Activated T-helper 1 cell treated with anti-CD3 and anti-CD28 coated beads, Interleukin-12 subunit alpha, Interleukin-12 subunit beta, Interleukin-2, Interleukin-4 antibody, amounts not matched to agents 30 ng/mL and 10 ng/mL and 1 ng/mL, durations not matched to agents 14 hours and 24 hours and 36 hours (primary cell): ENCODE measurements at regions not wholly inside any gene's neighbourhood (a gene's known extent, or its start where the extent isn't known, plus 50 kb on each side); places are given as distances from the start of the nearest gene placed in this dataset.
A peak's percentile ranks its signal among the peaks of the same experiment; 100 is the strongest.

ENCODE experiments used
- DNase-seq: peaks from one replicate; pipeline ENCODE4 v3.0.0; 2021; ENCODE audit warnings: low spot score
- H3K27ac Mint-ChIP-seq: one replicate; pipeline ENCODE4 v1.8.0; 2021; ENCODE audit warnings: mild to moderate bottlenecking, mixed read lengths
- H3K27me3 Mint-ChIP-seq: one replicate; pipeline ENCODE4 v1.8.0; 2022; ENCODE audit warnings: mild to moderate bottlenecking, moderate library complexity, mixed read lengths; ENCODE audit not compliant: insufficient read depth
- H3K36me3 Mint-ChIP-seq: one replicate; pipeline ENCODE4 v1.8.0; 2021; ENCODE audit warnings: low read depth, mixed read lengths
- H3K4me1 Mint-ChIP-seq: one replicate; pipeline ENCODE4 v1.8.0; 2021; ENCODE audit warnings: low read depth, mixed read lengths
- H3K4me3 Mint-ChIP-seq: one replicate; pipeline ENCODE4 v1.8.0; 2021; ENCODE audit warnings: mild to moderate bottlenecking, moderate library complexity, mixed read lengths
- H3K9me3 Mint-ChIP-seq: one replicate; pipeline ENCODE4 v1.8.0; 2021; ENCODE audit warnings: mixed read lengths
- intact Hi-C: fragments of 100-400 bp; cut with micrococcal nuclease; formaldehyde crosslinking; loops from one replicate; pipeline ENCODE4 v1.15.1; 2024

DNA sequence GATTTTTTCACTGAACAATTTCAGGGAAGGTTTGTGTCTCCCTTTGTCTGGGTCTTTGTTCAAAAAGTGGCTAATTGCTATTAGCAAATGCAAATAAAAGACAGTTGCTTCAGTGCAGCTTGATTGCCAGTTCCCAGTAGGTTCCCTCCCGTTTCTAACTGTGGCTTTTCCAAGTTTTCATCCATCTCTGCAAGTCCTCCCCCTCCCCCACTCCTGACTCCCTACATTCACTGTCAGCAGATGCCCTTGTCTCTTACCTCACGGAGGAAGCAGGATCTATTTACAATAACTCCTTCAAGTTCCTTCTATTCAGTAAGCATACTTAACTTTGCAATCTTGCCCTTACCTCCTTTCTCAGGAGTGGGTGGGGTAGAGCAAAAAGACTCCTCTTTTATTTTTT is 55.4 kb upstream of the SCEL start:
- H3K27ac Mint-ChIP-seq = no peak overlapping the region
- intact Hi-C loops = no loop called here
- no peak for DNase-seq
- no peaks in the 10 kb centered on the region for H3K9me3 Mint-ChIP-seq
- H3K36me3 Mint-ChIP-seq = no peaks in the 10 kb centered on the region
- peaks cover 17% of the 10 kb centered on the region for H3K4me1 Mint-ChIP-seq
- H3K4me3 Mint-ChIP-seq = no peak overlapping the region
- H3K27me3 Mint-ChIP-seq = peaks cover 6% of the 10 kb centered on the region

GRCh38 chr13:77479326-77479725 is 56.2 kb upstream of the SCEL start:
- Mint-ChIP-seq H3K4me1 (peaks cover 17% of the 10 kb centered on the region), H3K9me3 (no peaks in the 10 kb centered on the region), H3K36me3 (no peaks in the 10 kb centered on the region), H3K27me3 (peaks cover 6% of the 10 kb centered on the region), H3K27ac (no peak overlapping the region), H3K4me3 (no peak overlapping the region)
- intact Hi-C loops = loop anchor here (2.0 to 5.0 kb wide), 5 partner anchors 92 to 487 kb away; partner anchors contain the start of genes CLN5 and SLAIN1
- DNase-seq = no peak

- Mint-ChIP-seq H3K36me3 (no peaks in the 10 kb centered on the region), H3K27ac (no peak overlapping the region), H3K27me3 (peaks cover 6% of the 10 kb centered on the region), H3K4me1 (peaks cover 17% of the 10 kb centered on the region), H3K9me3 (no peaks in the 10 kb centered on the region), H3K4me3 (peak overlapping the region; percentile 76)
- intact Hi-C loops = loop anchor here (2.0 to 5.0 kb wide), 5 partner anchors 49 to 255 kb away; partner anchors contain the start of gene SLAIN1
- DNase-seq = no peak
These were observed 58.1 kb upstream of the SCEL start for GRCh38 chr13:77477299-77477848.

GRCh38 chr13:77476456-77476855 is 59.0 kb upstream of the SCEL start:
- Mint-ChIP-seq H3K27ac (no peak overlapping the region), H3K27me3 (peaks cover 8% of the 10 kb centered on the region)
- intact Hi-C loops = loop anchor here (2.0 to 5.0 kb wide), 5 partner anchors 48 to 256 kb away; partner anchors contain the start of gene SLAIN1

DNA sequence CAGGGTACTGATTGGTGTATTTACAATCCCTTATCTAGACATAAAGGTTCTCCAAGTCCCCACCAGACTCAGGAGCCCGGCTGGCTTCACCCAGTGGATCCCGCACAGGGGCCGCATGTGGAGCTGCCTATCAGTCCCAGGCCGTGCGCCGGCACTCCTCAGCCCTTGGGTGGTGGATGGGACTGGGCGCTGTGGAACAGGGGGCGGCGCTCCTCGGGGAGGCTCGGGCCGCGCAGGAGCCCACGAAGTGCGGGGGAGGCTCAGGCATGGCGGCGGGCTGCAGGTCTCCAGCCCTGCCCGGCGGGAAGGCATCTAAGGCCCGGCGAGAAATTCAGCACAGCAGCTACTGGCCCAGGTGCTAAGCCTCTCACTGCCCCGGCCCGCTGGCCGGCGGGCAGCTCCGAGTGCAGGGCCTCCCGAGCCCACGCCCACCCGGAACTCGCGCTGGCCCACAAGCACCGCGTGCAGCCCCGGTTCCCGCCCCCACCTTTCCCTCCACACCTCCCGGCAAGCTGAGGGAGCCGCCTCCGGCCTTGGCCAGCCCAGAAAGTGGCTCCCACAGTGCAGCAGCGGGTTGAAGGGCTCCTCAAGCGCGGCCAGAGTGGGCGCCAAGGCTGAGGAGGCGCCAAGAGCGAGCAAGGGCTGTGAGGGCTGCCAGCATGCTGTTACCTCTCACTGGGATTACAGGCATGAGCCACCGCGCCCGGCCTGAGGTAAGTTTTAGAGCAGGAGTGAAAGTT is 60.0 kb upstream of the SCEL start:
- H3K4me1 Mint-ChIP-seq = peaks cover 17% of the 10 kb centered on the region
- no peak for DNase-seq
- H3K4me3 Mint-ChIP-seq = no peak overlapping the region
- peaks cover 8% of the 10 kb centered on the region for H3K27me3 Mint-ChIP-seq
- intact Hi-C loops = loop anchor here (2.0 to 5.0 kb wide), 5 partner anchors 47 to 257 kb away; partner anchors contain the start of gene SLAIN1
- no peak overlapping the region for H3K27ac Mint-ChIP-seq
- no peaks in the 10 kb centered on the region for H3K36me3 Mint-ChIP-seq
- no peaks in the 10 kb centered on the region for H3K9me3 Mint-ChIP-seq

More at GRCh38 chr13:77476456-77476855, 59.0 kb upstream of the SCEL start:
- H3K36me3 Mint-ChIP-seq = no peaks in the 10 kb centered on the region
- peaks cover 17% of the 10 kb centered on the region for H3K4me1 Mint-ChIP-seq
- H3K9me3 Mint-ChIP-seq = no peaks in the 10 kb centered on the region
- no peak for DNase-seq
- H3K4me3 Mint-ChIP-seq = no peak overlapping the region

GRCh38 chr13:77470986-77471385 is 64.5 kb upstream of the SCEL start:
- Mint-ChIP-seq H3K27ac (no peak overlapping the region), H3K4me3 (no peak overlapping the region), H3K4me1 (no peaks in the 10 kb centered on the region), H3K36me3 (no peaks in the 10 kb centered on the region), H3K9me3 (no peaks in the 10 kb centered on the region), H3K27me3 (peaks cover 4% of the 10 kb centered on the region)
- intact Hi-C loops = no loop called here
- no peak for DNase-seq

DNA sequence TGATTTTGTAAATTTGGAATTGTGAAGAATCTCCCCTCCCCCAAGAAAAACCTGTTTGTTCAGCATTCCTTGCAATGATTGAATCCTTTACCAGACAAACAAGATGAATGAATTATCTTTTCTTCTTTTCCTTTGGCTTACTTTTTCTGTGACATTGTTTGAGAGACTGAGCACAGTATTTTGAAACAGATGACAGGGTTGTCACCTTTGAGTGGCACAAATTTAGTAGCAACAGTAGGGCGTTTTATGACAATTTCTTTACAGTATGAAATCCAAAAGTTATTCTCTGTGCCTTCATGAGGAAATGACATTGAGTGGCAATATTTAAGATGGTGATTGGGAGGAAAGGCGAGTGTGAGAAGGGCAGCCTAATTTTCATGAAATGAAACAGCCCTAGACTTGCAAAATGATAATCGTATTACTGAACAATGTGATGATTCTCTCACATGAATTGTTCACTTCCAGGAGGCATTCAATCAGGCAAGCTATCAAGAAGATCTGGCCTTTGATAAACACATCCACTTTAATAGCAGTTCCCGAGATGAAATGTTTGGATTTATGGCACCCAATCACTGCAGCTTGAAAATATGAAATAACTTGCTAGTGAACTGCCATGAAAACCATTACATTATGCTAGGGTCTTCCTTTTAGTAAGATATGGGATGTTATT is 68.6 kb upstream of the SCEL start:
- intact Hi-C loops = no loop called here
- Mint-ChIP-seq H3K9me3 (no peaks in the 10 kb centered on the region), H3K36me3 (no peaks in the 10 kb centered on the region), H3K27me3 (peaks cover 5% of the 10 kb centered on the region), H3K27ac (no peak overlapping the region), H3K4me3 (no peak overlapping the region), H3K4me1 (no peaks in the 10 kb centered on the region)
- DNase-seq = no peak

DNA sequence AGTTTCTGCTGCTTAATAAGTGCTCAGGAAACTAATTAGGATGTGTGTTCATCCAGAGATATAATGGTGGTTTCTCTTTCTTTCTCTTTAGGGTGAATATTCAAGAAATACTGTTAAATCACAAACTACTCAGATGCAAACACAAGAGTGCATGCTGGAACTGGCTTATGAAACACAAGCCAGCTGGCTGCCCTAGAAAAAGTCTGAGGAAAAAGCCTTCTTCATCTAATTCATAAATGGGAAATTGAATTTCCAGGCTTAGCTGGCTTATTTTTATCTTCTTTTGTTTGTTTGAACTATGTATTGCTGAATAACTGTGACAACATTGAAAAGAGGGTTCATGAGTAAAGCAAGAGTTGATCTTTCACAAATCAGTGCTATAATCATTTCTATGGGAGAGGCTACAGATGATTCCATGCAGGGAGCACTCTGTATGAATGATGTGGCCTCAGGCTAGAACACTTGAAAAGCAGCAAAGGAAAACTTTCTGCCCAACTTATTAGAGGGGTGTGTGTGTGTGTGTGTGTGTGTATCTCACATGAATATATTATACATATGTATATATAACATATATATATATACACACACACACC is 69.8 kb upstream of the SCEL start:
- H3K4me3 Mint-ChIP-seq = no peak overlapping the region
- no peak for DNase-seq
- peaks cover 4% of the 10 kb centered on the region for H3K27me3 Mint-ChIP-seq
- H3K27ac Mint-ChIP-seq = no peak overlapping the region
- no peaks in the 10 kb centered on the region for H3K36me3 Mint-ChIP-seq
- H3K4me1 Mint-ChIP-seq = no peaks in the 10 kb centered on the region
- H3K9me3 Mint-ChIP-seq = no peaks in the 10 kb centered on the region
- intact Hi-C loops = no loop called here

GRCh38 chr13:77460195-77460594 is 75.3 kb upstream of the SCEL start:
- no peaks in the 10 kb centered on the region for H3K9me3 Mint-ChIP-seq
- H3K27ac Mint-ChIP-seq = no peak overlapping the region
- no peaks in the 10 kb centered on the region for H3K36me3 Mint-ChIP-seq
- H3K4me1 Mint-ChIP-seq = no peaks in the 10 kb centered on the region
- intact Hi-C loops = no loop called here
- no peak overlapping the region for H3K4me3 Mint-ChIP-seq
- no peak for DNase-seq
- H3K27me3 Mint-ChIP-seq = peaks cover 10% of the 10 kb centered on the region

DNA sequence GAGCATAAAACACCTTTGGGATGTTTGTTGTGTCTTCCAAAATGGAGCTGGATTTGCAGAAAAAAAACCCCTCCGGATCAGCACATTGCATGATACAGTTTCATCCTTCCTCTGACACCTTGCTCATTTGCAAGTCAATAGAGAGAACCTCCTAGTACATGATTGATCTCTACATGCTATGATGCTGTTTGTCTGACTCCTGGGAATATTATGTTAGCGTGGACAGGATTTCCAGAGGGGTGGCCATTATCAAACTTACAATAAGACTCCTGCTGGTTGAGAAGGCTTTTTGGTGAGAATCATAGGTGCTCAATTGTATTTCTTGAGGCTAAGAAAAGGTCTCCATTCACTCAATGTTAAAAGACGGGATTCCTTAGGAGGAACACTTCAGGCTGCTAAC is 75.9 kb upstream of the SCEL start:
- peaks cover 10% of the 10 kb centered on the region for H3K27me3 Mint-ChIP-seq
- no peak for DNase-seq
- intact Hi-C loops = no loop called here
- H3K27ac Mint-ChIP-seq = no peak overlapping the region
- no peak overlapping the region for H3K4me3 Mint-ChIP-seq
- H3K4me1 Mint-ChIP-seq = no peaks in the 10 kb centered on the region
- no peaks in the 10 kb centered on the region for H3K9me3 Mint-ChIP-seq
- no peaks in the 10 kb centered on the region for H3K36me3 Mint-ChIP-seq

- no peak for DNase-seq
- Mint-ChIP-seq H3K36me3 (no peaks in the 10 kb centered on the region), H3K4me3 (no peak overlapping the region), H3K4me1 (no peaks in the 10 kb centered on the region), H3K27ac (no peak overlapping the region), H3K27me3 (peaks cover 17% of the 10 kb centered on the region), H3K9me3 (no peaks in the 10 kb centered on the region)
- intact Hi-C loops = no loop called here
These were observed 76.8 kb upstream of the SCEL start for GRCh38 chr13:77458736-77459135.

- DNase-seq = no peak
- Mint-ChIP-seq H3K4me1 (no peaks in the 10 kb centered on the region), H3K9me3 (no peaks in the 10 kb centered on the region)
These were observed 77.5 kb upstream of the SCEL start for GRCh38 chr13:77457966-77458365.

GRCh38 chr13:77456271-77456670 is 79.2 kb upstream of the SCEL start:
- Mint-ChIP-seq H3K4me3 (no peak overlapping the region), H3K27me3 (peaks cover 18% of the 10 kb centered on the region), H3K4me1 (no peaks in the 10 kb centered on the region), H3K9me3 (no peaks in the 10 kb centered on the region), H3K27ac (no peak overlapping the region), H3K36me3 (no peaks in the 10 kb centered on the region)
- DNase-seq = no peak
- intact Hi-C loops = no loop called here

More at GRCh38 chr13:77457966-77458365, 77.5 kb upstream of the SCEL start:
- H3K27me3 Mint-ChIP-seq = peaks cover 18% of the 10 kb centered on the region
- H3K27ac Mint-ChIP-seq = no peak overlapping the region
- intact Hi-C loops = no loop called here
- H3K4me3 Mint-ChIP-seq = no peak overlapping the region
- H3K36me3 Mint-ChIP-seq = no peaks in the 10 kb centered on the region
